HFFc6 (cell line): ENCODE measurements at regions not wholly inside any gene's neighbourhood (a gene's known extent, or its start where the extent isn't known, plus 50 kb on each side); places are given as distances from the start of the nearest gene placed in this dataset.
"Not testable (repeated sequence)": the region's sequence is repeated elsewhere in the genome, so short reads cannot be mapped to it uniquely, and the experiment has no call there.

Source experiments
- DNase-seq: peaks from one replicate; pipeline ENCODE4 v3.0.0-alpha.2; 2018
- H3K27ac Mint-ChIP-seq: 2 replicates; pipeline ENCODE4 v1.8.0; 2020; ENCODE audit warnings: mild to moderate bottlenecking, mixed read lengths
- H3K27me3 Mint-ChIP-seq: 2 replicates; pipeline ENCODE4 v1.8.0; 2021; ENCODE audit warnings: mild to moderate bottlenecking, moderate library complexity, mixed read lengths; ENCODE audit not compliant: insufficient read depth
- H3K36me3 Mint-ChIP-seq: 2 replicates; pipeline ENCODE4 v1.8.0; 2021; ENCODE audit warnings: low read depth, mixed read lengths
- H3K4me1 Mint-ChIP-seq: 2 replicates; pipeline ENCODE4 v1.8.0; 2020; ENCODE audit warnings: low read depth, mixed read lengths
- H3K4me3 Mint-ChIP-seq: 2 replicates; pipeline ENCODE4 v1.8.0; 2020; ENCODE audit warnings: mild to moderate bottlenecking, moderate library complexity, mixed read lengths
- H3K9me3 Mint-ChIP-seq: 2 replicates; pipeline ENCODE4 v1.8.0; 2020; ENCODE audit warnings: mild to moderate bottlenecking, mixed read lengths
- TF ChIP-seq, protein P1 (sequence below): fragments of 200-600 bp; sonication (generic); IDR thresholded peaks from 2 replicates; pipeline ENCODE4 v1.5.0; 2021; ENCODE audit warnings: antibody characterized with exemption, mild to moderate bottlenecking

DNA sequence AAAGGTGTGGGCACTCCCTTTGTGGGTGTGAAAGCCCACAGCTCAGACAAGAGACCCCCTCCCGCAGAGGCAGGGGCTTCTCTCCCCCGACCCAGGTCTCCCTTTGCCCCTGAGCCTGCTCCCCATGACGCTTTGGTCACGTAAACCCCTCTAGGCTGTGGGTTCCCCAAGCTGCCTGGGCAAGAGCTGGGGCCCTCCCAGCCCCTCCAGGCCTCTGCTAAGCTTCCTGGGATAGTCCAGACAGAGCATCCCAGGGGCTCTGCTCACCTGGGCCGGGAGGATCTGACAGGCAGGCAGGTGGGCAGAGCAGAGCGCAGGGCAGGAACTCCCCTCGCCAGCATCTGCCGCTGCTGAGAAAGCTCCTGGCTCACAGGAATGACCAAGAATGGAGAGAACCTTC lies 177.3 kb downstream of the BANP start:
- Mint-ChIP-seq H3K4me3 (no peak overlapping the region), H3K27me3 (peaks cover 15% of the 10 kb centered on the region), H3K36me3 (no peaks in the 10 kb centered on the region), H3K9me3 (no peaks in the 10 kb centered on the region), H3K4me1 (no peaks in the 10 kb centered on the region), H3K27ac (no peak overlapping the region)
- DNase-seq = no peak
- TF ChIP-seq, protein P1, sequence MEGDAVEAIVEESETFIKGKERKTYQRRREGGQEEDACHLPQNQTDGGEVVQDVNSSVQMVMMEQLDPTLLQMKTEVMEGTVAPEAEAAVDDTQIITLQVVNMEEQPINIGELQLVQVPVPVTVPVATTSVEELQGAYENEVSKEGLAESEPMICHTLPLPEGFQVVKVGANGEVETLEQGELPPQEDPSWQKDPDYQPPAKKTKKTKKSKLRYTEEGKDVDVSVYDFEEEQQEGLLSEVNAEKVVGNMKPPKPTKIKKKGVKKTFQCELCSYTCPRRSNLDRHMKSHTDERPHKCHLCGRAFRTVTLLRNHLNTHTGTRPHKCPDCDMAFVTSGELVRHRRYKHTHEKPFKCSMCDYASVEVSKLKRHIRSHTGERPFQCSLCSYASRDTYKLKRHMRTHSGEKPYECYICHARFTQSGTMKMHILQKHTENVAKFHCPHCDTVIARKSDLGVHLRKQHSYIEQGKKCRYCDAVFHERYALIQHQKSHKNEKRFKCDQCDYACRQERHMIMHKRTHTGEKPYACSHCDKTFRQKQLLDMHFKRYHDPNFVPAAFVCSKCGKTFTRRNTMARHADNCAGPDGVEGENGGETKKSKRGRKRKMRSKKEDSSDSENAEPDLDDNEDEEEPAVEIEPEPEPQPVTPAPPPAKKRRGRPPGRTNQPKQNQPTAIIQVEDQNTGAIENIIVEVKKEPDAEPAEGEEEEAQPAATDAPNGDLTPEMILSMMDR = no peak

- not testable (repeated sequence) for DNase-seq, H3K4me1 Mint-ChIP-seq, H3K36me3 Mint-ChIP-seq, H3K9me3 Mint-ChIP-seq, H3K27ac Mint-ChIP-seq, H3K4me3 Mint-ChIP-seq
- H3K27me3 Mint-ChIP-seq = peaks cover 17% of the 10 kb centered on the region
These were observed 177.9 kb downstream of the BANP start for GRCh38 chr16:88129133-88129532.

- peaks cover 2% of the 10 kb centered on the region; the same call in 1 of the 2 replicates for H3K4me1 Mint-ChIP-seq
- DNase-seq = no peak
- no peak overlapping the region for H3K4me3 Mint-ChIP-seq
- no peak overlapping the region for H3K27ac Mint-ChIP-seq
- H3K36me3 Mint-ChIP-seq = no peaks in the 10 kb centered on the region
- H3K9me3 Mint-ChIP-seq = no peaks in the 10 kb centered on the region
- H3K27me3 Mint-ChIP-seq = peaks cover 22% of the 10 kb centered on the region
- TF ChIP-seq, protein P1 = no peak
These were observed 178.8 kb downstream of the BANP start for GRCh38 chr16:88130016-88130415.

GRCh38 chr16:88130681-88131080 lies 179.4 kb downstream of the BANP start:
- H3K36me3 Mint-ChIP-seq = no peaks in the 10 kb centered on the region
- no peak overlapping the region for H3K27ac Mint-ChIP-seq
- H3K9me3 Mint-ChIP-seq = no peaks in the 10 kb centered on the region
- peaks cover 24% of the 10 kb centered on the region for H3K27me3 Mint-ChIP-seq
- TF ChIP-seq, protein P1 = no peak
- H3K4me3 Mint-ChIP-seq = no peak overlapping the region
- peaks cover 6% of the 10 kb centered on the region; the same call in 1 of the 2 replicates for H3K4me1 Mint-ChIP-seq
- no peak for DNase-seq

DNA sequence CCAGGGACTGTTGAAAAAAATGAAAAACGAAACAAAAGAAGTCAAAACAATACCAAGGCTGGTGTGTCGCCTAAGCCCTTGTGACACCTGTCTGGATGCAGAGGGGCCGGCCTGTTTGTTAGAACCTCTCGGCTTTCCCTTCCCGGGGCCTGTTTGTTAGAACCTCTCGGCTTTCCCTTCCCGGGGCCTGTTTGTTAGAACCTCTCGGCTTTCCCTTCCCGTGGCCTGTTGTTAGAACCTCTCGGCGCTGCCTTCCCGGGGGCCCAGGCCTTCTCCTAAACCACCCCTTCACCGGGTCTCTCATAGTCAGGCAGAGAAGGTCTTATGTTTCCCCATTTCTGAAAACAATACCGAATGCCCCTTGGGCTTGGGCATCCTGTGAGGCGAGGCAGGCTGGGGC lies 180.0 kb downstream of the BANP start:
- Mint-ChIP-seq H3K9me3 (no peaks in the 10 kb centered on the region), H3K27me3 (peaks cover 27% of the 10 kb centered on the region), H3K36me3 (no peaks in the 10 kb centered on the region), H3K27ac (no peak overlapping the region), H3K4me3 (no peak overlapping the region), H3K4me1 (peaks cover 6% of the 10 kb centered on the region; the same call in 1 of the 2 replicates)
- TF ChIP-seq, protein P1 = no peak
- DNase-seq = no peak

DNA sequence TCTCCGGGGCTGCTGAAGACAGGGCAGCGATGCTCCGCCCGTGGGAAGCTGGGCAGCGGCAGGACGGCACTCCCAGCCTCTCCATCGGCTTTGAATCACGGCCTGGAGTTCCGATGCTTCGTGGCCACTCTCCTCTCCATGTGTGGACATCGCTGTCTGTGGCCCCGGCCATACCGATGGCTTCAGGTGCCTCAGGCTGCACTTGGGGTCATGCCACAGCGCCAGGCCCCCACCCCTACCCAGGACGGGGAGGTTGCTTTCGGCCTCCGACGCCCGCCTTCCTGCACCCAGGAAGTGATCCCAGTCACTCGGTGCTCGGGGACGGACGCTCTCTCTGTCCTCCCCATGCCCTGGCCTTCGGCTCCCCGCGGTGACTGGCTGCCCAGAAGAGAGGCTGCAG lies 180.7 kb downstream of the BANP start:
- Mint-ChIP-seq H3K36me3 (no peaks in the 10 kb centered on the region), H3K4me1 (peaks cover 6% of the 10 kb centered on the region; the same call in 1 of the 2 replicates), H3K9me3 (no peaks in the 10 kb centered on the region), H3K27ac (no peak overlapping the region), H3K4me3 (no peak overlapping the region), H3K27me3 (peaks cover 30% of the 10 kb centered on the region)
- DNase-seq = no peak
- TF ChIP-seq, protein P1 = no peak
